ENCODE measurements at regions not wholly inside any gene's neighbourhood (a gene's known extent, or its start where the extent isn't known, plus 50 kb on each side); places are given as distances from the start of the nearest gene placed in this dataset.

GRCh38 chr2:163319006-163319405 is 416.8 kb downstream of the FIGN start:
- no peak overlapping the region for H3K27ac Mint-ChIP-seq
- ChIA-PET CTCF (no interaction called here), POLR2A (no interaction called here)
- DNase-seq (ENCODE audit: low spot score) = no peak
- H3K4me3 Mint-ChIP-seq = no peak overlapping the region
- no peaks in the 10 kb centered on the region for H3K4me1 Mint-ChIP-seq
- no peaks in the 10 kb centered on the region for H3K36me3 Mint-ChIP-seq
- no peak for ATAC-seq
- no peak for TF ChIP-seq TEAD1 (CRISPR knock-in tag; IDR thresholded peaks at IDR 0.05)
- peaks cover 12% of the 10 kb centered on the region; the same call in 1 of the 2 replicates for H3K9me3 Mint-ChIP-seq
- no peaks in the 10 kb centered on the region for H3K27me3 Mint-ChIP-seq (ENCODE audit: low read depth)

DNA sequence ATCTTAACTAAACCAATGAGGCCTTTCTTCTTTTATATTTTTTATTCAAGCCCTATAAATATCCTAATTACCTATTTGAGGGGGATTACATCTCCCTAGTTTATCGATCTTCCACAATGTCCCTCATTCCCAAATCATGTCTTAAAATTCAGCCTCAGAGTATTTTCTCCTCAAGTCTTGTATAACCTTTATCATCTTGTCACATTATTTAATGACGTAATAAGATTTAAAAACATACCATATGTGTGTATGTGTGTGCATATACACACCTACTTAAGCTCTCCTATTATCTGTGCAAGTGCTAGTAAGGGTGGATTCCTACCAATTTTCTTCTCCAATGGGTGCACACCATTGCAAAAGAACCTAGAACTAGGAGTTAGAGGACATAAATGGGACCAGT is 421.1 kb downstream of the FIGN start:
- TF ChIP-seq ERG (CRISPR knock-in tag; IDR thresholded peaks at IDR 0.05) = no peak
- no peak for TF ChIP-seq HMGA2 (CRISPR knock-in tag; IDR thresholded peaks at IDR 0.05)
- TF ChIP-seq RORB (CRISPR knock-in tag; IDR thresholded peaks at IDR 0.05) = no peak
- Mint-ChIP-seq H3K27me3 (ENCODE audit: low read depth) (no peaks in the 10 kb centered on the region), H3K9me3 (peaks cover 12% of the 10 kb centered on the region; the same call in 1 of the 2 replicates), H3K4me3 (no peak overlapping the region), H3K4me1 (no peaks in the 10 kb centered on the region), H3K27ac (no peak overlapping the region), H3K36me3 (no peaks in the 10 kb centered on the region)
- ATAC-seq (no peak), DNase-seq (ENCODE audit: low spot score) (no peak)
- ChIA-PET CTCF (no interaction called here), POLR2A (no interaction called here)

DNA sequence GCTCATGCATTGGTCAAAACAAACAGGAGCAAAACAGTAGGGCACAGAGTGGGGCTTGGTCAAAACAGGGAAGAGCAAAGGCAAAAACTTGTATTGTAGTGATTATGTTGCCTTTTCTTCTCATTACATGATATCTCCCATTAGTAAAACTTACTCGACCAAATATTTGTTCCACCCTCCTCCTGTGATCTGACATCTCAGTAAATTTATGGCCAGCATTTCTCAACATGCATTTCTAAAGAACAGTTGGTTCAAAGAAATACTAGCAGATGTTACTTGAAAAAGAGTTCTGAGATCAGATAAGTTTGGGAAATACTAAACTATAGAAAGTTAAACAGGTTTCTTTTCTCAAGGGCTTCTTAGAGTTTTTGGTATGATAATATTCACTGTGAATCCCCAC is 423.1 kb downstream of the FIGN start:
- Mint-ChIP-seq H3K9me3 (peaks cover 15% of the 10 kb centered on the region), H3K36me3 (peaks cover 4% of the 10 kb centered on the region)

GRCh38 chr2:163306647-163307046 is 429.2 kb downstream of the FIGN start:
- ChIA-PET POLR2A (no interaction called here), CTCF (no interaction called here)
- H3K27me3 Mint-ChIP-seq (ENCODE audit: low read depth) = no peaks in the 10 kb centered on the region
- H3K9me3 Mint-ChIP-seq = peaks cover 30% of the 10 kb centered on the region
- no peak overlapping the region for H3K27ac Mint-ChIP-seq
- H3K4me3 Mint-ChIP-seq = no peak overlapping the region
- DNase-seq (ENCODE audit: low spot score) (no peak), ATAC-seq (no peak)
- peaks cover 20% of the 10 kb centered on the region for H3K36me3 Mint-ChIP-seq
- no peaks in the 10 kb centered on the region for H3K4me1 Mint-ChIP-seq
- no peak for TF ChIP-seq E2F5 (CRISPR knock-in tag; IDR thresholded peaks at IDR 0.05)
- TF ChIP-seq ZNF219 (CRISPR knock-in tag; IDR thresholded peaks at IDR 0.05; ENCODE audit: borderline replicate concordance) = no peak
- TF ChIP-seq ZBTB21 (CRISPR knock-in tag; IDR thresholded peaks at IDR 0.05; ENCODE audit: borderline replicate concordance) = no peak
- TF ChIP-seq FOXK1 (CRISPR knock-in tag; IDR thresholded peaks at IDR 0.05) = no peak
- TF ChIP-seq, protein P1, sequence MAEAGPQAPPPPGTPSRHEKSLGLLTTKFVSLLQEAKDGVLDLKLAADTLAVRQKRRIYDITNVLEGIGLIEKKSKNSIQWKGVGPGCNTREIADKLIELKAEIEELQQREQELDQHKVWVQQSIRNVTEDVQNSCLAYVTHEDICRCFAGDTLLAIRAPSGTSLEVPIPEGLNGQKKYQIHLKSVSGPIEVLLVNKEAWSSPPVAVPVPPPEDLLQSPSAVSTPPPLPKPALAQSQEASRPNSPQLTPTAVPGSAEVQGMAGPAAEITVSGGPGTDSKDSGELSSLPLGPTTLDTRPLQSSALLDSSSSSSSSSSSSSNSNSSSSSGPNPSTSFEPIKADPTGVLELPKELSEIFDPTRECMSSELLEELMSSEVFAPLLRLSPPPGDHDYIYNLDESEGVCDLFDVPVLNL (CRISPR knock-in tag; IDR thresholded peaks at IDR 0.05; ENCODE audit: borderline replicate concordance, low read depth) = no peak
- no peak for TF ChIP-seq NFATC4 (CRISPR knock-in tag; IDR thresholded peaks at IDR 0.05)
- TF ChIP-seq, protein P2, sequence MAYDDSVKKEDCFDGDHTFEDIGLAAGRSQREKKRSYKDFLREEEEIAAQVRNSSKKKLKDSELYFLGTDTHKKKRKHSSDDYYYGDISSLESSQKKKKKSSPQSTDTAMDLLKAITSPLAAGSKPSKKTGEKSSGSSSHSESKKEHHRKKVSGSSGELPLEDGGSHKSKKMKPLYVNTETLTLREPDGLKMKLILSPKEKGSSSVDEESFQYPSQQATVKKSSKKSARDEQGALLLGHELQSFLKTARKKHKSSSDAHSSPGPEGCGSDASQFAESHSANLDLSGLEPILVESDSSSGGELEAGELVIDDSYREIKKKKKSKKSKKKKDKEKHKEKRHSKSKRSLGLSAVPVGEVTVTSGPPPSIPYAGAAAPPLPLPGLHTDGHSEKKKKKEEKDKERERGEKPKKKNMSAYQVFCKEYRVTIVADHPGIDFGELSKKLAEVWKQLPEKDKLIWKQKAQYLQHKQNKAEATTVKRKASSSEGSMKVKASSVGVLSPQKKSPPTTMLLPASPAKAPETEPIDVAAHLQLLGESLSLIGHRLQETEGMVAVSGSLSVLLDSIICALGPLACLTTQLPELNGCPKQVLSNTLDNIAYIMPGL (CRISPR knock-in tag; IDR thresholded peaks at IDR 0.05) = no peak
- no peak for TF ChIP-seq ZNF532 (CRISPR knock-in tag; IDR thresholded peaks at IDR 0.05; ENCODE audit: borderline replicate concordance)
- no peak for TF ChIP-seq FOXJ3 (CRISPR knock-in tag; IDR thresholded peaks at IDR 0.05; ENCODE audit: borderline replicate concordance)
- no peak for TF ChIP-seq PRRX2 (CRISPR knock-in tag; IDR thresholded peaks at IDR 0.05)

More for the DNA sequence above, 423.1 kb downstream of the FIGN start:
- H3K4me1 Mint-ChIP-seq = no peaks in the 10 kb centered on the region
- H3K27me3 Mint-ChIP-seq (ENCODE audit: low read depth) = no peaks in the 10 kb centered on the region
- no peak for ATAC-seq
- H3K4me3 Mint-ChIP-seq = no peak overlapping the region
- no peak for DNase-seq (ENCODE audit: low spot score)
- TF ChIP-seq, protein P3, sequence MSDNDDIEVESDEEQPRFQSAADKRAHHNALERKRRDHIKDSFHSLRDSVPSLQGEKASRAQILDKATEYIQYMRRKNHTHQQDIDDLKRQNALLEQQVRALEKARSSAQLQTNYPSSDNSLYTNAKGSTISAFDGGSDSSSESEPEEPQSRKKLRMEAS (CRISPR knock-in tag; IDR thresholded peaks at IDR 0.05) = no peak
- no peak for TF ChIP-seq GRHL2 (CRISPR knock-in tag; IDR thresholded peaks at IDR 0.05; ENCODE audit: insufficient replicate concordance, severe bottlenecking)
- TF ChIP-seq EMX1 (CRISPR knock-in tag; IDR thresholded peaks at IDR 0.05) = no peak
- TF ChIP-seq SMAD3 (CRISPR knock-in tag; IDR thresholded peaks at IDR 0.05; ENCODE audit: borderline replicate concordance) = no peak
- TF ChIP-seq NFYB (CRISPR knock-in tag; conservative IDR thresholded peaks at IDR 0.05; ENCODE audit: low read depth) = no peak
- H3K27ac Mint-ChIP-seq = no peak overlapping the region
- ChIA-PET CTCF (no interaction called here), POLR2A (no interaction called here)

All from WTC11 (cell line).